HFF-Myc (cell line): ENCODE measurements at regions not wholly inside any gene's neighbourhood (a gene's known extent, or its start where the extent isn't known, plus 50 kb on each side); places are given as distances from the start of the nearest gene placed in this dataset.
"Not testable (repeated sequence)": the region's sequence is repeated elsewhere in the genome, so short reads cannot be mapped to it uniquely, and the experiment has no call there.

Source experiments
- DNase-seq: peaks from one replicate; pipeline ENCODE4 v3.0.0-alpha.2; 2011; ENCODE audit warnings: low read depth; ENCODE audit errors: extremely low read depth
- H3K4me3 ChIP-seq: replicated peaks from 2 replicates; pipeline ENCODE4 v1.5.1; 2011; ENCODE audit warnings: low read depth, mild to moderate bottlenecking, control low read depth, low read length
- TF ChIP-seq, protein P1 (sequence below): IDR thresholded peaks from 2 replicates; pipeline ENCODE4 v1.5.1; 2012; ENCODE audit warnings: mild to moderate bottlenecking, low read depth, low read length, control low read depth; ENCODE audit errors: missing control alignments

GRCh38 chr11:10970926-10971325 lies 113.1 kb upstream of the ZBED5 start:
- H3K4me3 ChIP-seq: no peak overlapping the region
- DNase-seq: no peak
- TF ChIP-seq, protein P1, sequence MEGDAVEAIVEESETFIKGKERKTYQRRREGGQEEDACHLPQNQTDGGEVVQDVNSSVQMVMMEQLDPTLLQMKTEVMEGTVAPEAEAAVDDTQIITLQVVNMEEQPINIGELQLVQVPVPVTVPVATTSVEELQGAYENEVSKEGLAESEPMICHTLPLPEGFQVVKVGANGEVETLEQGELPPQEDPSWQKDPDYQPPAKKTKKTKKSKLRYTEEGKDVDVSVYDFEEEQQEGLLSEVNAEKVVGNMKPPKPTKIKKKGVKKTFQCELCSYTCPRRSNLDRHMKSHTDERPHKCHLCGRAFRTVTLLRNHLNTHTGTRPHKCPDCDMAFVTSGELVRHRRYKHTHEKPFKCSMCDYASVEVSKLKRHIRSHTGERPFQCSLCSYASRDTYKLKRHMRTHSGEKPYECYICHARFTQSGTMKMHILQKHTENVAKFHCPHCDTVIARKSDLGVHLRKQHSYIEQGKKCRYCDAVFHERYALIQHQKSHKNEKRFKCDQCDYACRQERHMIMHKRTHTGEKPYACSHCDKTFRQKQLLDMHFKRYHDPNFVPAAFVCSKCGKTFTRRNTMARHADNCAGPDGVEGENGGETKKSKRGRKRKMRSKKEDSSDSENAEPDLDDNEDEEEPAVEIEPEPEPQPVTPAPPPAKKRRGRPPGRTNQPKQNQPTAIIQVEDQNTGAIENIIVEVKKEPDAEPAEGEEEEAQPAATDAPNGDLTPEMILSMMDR: no peak

GRCh38 chr11:10969387-10969786 lies 111.5 kb upstream of the ZBED5 start:
- TF ChIP-seq, protein P1: no peak
- no peak for DNase-seq

DNA sequence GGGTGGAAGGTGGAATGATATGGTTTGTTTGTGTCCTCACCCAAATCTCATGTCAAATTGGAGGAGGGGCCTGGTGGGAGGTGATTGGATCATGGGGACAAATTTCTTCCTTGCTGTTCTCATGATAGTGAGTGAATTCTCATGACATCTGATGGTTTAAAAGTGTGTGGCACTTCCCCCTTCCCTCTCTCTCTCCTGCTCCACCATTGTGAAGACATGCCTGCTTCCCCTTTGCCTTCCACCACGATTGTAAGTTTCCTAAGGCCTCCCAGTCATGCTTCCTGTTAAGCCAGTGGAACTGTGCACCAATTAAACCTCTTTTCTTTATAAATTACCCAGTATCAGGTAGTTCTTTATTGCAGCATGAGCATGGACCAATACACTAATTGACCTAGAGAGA lies 99.0 kb upstream of the ZBED5 start:
- DNase-seq, H3K4me3 ChIP-seq: not testable (repeated sequence)

More at GRCh38 chr11:10969387-10969786, 111.5 kb upstream of the ZBED5 start:
- no peak overlapping the region for H3K4me3 ChIP-seq

- TF ChIP-seq, protein P1: no peak
These were observed 97.8 kb upstream of the ZBED5 start for GRCh38 chr11:10955616-10956015.

GRCh38 chr11:10954184-10954583 lies 96.3 kb upstream of the ZBED5 start:
- no peak overlapping the region for H3K4me3 ChIP-seq
- DNase-seq: no peak
- TF ChIP-seq, protein P1: no peak

More at GRCh38 chr11:10955616-10956015, 97.8 kb upstream of the ZBED5 start:
- DNase-seq: no peak
- no peak overlapping the region for H3K4me3 ChIP-seq

GRCh38 chr11:10952872-10953271 lies 95.0 kb upstream of the ZBED5 start:
- no peak overlapping the region for H3K4me3 ChIP-seq
- no peak for DNase-seq
- TF ChIP-seq, protein P1: no peak

- not testable (repeated sequence) for DNase-seq, H3K4me3 ChIP-seq
These were observed 90.1 kb upstream of the ZBED5 start for GRCh38 chr11:10947935-10948334.

DNA sequence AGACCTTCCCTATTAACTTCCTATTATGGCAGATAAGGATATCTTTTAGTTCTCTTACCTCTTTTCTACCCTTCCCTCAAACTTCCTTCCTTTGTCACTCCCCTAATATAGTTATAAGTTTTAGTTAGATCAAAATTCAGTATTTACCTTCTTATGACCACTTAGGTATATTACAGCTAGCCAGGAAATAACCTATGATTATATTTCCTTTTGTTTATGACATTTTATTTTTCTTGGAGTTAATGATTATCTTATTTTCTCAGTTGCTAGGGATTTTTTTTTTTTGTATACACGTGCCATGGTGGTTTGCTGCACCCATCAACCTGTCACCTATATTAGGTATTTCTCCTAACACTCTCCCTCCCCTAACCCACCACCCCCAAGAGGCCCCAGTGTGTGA lies 88.2 kb upstream of the ZBED5 start:
- TF ChIP-seq, protein P1: no peak
- DNase-seq: no peak
- H3K4me3 ChIP-seq: no peak overlapping the region
